GM19452 (cell line): ENCODE measurements at regions not wholly inside any gene's neighbourhood (a gene's known extent, or its start where the extent isn't known, plus 50 kb on each side); places are given as distances from the start of the nearest gene placed in this dataset.
"Not testable (repeated sequence)": the region's sequence is repeated elsewhere in the genome, so short reads cannot be mapped to it uniquely, and the experiment has no call there.

Source experiments
- ATAC-seq: cut with Tn5 transposase; IDR thresholded peaks from one replicate; pipeline ENCODE4 v1.9.1; 2021; ENCODE audit not compliant: unreplicated experiment

DNA sequence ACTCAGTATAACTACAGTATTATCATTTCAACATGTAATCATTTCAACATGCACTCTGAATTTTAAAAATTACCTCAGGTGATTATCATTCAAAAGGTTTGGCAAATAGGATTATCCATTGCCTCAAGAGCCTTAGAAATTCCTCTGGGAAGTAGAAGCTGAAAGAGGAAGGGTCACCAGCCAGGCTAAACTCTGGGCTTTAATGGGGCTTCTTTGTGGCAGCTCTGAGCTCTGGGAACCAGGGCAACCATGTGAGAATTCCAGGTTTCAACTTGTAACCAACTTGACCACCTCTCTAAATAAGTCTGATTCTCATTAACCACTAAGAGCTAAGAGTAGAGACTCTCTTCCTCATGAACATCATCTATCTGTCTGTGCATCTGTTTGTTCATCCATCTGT is 117.2 kb upstream of the MED14 start:
- ATAC-seq: no peak

DNA sequence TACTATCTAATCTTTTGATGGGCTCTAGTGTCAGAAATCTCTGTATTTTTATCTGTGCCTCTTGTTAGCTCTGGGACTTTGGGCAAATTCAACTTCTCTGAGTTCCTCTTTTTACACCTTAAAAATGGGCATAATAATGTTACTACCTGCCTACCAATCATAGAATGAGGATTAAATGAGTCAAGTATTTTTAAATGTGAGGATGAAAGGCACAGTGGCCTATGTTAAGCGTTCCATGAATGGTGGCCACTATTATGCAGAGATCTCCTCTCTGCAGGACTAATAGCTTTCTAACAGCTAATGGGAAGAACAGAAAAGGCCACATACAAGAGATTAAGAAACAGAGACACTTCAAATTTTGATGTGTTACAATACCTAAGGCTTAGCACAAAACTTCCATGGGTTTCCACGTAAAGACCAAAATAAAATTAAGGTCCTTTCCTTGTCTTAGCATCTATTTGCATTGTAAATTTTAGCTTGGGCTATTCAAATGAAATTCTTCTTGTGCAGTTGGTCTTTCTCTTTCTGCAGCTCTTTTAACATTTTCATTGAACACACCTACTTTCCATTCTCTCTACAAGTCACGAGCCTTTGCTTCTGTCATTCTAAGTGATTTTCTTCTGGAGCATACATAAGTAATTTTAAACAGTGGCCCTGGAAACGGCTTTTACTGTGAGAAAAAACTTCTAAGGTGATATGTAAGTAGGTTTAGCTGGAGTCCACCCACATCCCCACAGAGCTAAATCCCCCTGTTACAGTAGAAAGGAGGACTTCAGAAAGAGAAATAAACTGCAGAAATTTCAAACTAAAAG is 117.9 kb upstream of the MED14 start:
- no peak for ATAC-seq

DNA sequence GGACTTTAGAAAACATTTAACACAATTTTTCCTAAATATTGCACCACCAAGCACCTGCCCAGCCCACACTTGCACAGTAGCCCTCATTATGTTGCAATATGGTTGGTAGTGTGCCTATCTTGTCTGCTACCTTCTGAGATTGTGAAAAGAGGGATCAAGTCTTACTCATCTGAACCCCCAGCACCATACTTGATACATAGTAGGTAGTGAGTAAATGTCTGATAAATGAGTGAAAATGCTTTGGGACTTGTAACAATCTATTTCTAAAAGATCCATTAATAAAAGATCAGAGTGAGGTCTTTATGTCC is 118.4 kb upstream of the MED14 start:
- ATAC-seq: no peak

GRCh38 chrX:40854242-40854641 is 118.9 kb upstream of the MED14 start:
- ATAC-seq: no peak

DNA sequence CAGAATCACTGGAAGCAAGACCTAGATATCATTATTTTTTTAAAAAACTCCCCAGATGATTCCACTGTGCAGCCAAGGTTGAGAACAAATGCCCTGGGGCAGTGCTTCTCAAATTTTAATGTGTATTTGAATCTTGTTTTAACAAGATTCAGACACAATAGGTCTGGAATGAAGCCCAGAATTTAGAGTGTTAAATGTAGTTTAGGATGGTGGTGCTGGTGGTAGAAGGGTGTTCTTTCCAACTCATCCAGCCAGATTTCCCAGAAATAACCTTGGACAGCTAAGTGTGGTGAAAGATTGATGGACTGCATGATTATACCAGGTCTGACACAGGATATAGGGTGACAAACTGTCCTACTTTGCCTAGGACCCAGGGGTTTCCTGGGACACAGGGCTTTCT is 120.1 kb upstream of the MED14 start:
- no peak for ATAC-seq

- ATAC-seq: no peak
Measured at GRCh38 chrX:40855932-40856515, 120.7 kb upstream of the MED14 start.

GRCh38 chrX:40861952-40862554 is 126.7 kb upstream of the MED14 start:
- ATAC-seq: not testable (repeated sequence)

GRCh38 chrX:40863260-40863659 is 127.9 kb upstream of the MED14 start:
- ATAC-seq: not testable (repeated sequence)

DNA sequence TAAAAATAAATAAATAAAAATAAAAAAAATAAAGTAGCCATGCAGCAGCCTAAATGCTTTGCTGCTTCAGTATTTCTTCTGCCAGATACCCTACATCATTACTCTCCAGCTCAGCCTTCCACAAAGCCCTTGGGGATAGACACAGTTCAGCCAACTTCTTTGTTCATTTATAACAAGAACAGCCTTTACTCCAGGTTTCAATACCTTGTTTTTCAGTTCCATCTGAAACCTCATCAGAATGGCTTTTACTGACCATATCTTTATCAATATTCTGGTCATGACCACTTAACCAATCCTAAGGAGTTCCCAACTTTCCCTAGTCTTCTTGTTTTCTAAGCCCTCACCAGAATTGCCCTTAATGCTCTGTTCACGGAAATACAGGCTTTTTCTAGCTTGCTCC is 128.3 kb upstream of the MED14 start:
- ATAC-seq: no peak

DNA sequence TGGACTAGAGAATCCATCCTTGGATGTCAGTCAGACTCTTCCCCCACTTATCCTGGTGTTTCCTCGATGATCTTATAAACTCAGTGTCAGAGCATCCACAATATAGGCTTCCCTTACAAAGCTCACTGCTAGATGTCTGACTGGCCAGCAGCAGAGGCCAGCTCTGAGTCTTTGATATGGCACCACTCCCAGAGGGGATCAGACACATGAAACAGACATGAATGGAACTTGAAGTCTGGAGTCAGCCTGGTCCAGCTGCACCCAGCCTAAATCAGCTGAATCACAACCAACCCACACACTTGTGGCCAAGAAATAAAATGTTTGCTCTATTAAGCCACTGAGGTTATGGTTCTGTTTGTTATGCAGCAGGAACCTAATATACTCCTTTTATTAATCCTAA is 129.6 kb upstream of the MED14 start:
- no peak for ATAC-seq

DNA sequence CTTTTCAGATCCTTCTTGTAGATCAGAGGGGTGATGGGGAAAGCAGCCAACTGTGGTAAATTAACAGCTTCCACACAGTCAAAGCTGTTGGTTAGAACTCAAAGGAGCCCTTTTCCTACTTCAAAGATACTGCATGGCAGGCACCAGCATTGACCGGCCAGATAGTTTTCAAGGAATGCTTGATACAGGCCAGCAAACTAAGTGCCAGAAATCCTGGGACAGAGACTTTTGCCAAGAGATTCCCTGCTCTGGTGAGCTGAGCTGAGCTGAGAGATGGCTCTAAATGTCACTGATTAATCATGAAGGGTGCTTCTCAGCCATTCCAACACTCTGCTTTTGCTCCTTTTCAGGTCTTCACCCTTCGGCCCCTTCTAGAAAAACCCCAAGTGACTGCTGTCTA is 131.6 kb upstream of the MED14 start:
- ATAC-seq: no peak

DNA sequence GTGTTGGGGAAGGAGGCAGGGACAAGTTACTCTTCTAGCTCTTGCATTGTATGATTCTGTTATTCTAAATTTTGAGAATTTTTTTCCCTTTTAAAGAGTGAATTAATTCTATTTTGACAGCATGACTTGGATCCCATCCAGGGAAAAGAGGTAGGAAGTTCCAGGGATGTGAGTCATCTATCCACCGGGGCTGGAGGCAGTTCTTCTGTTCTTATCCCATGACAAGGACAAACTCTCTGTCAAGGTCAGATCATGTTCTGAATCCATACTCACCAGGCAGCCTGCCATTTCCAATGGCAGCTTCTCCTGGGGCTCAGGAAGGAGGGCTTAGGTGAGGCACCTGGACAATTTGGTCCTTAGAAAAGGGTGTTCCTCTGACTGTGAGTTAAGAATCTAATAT is 132.0 kb upstream of the MED14 start:
- ATAC-seq: no peak

DNA sequence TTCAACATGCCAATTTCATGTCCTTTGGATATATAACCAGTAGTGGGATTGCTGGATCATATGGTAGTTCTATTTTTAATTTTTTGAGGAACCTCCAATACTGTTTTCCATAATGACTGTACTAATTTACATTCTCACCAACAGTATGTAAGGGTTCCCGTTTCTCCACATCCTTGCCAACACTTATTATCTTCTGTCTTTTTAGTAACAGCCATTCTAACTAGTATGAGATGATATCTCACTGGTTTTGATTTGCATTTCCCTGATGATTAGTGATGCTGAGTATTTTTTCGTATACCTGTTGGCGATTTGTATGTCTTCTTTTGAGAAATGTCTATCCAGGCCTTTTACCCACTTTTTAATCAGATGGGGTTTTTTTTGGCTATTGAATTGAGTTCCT is 133.5 kb upstream of the MED14 start:
- no peak for ATAC-seq

- not testable (repeated sequence) for ATAC-seq
Measured at GRCh38 chrX:40870982-40871381, 135.6 kb upstream of the MED14 start.

- ATAC-seq: peak; percentile 71
Measured at GRCh38 chrX:40871385-40872082, 136.2 kb upstream of the MED14 start.

- no peak for ATAC-seq
Measured at GRCh38 chrX:40872351-40872750, 137.0 kb upstream of the MED14 start.

GRCh38 chrX:40875476-40875875 is 140.1 kb upstream of the MED14 start:
- ATAC-seq: no peak

DNA sequence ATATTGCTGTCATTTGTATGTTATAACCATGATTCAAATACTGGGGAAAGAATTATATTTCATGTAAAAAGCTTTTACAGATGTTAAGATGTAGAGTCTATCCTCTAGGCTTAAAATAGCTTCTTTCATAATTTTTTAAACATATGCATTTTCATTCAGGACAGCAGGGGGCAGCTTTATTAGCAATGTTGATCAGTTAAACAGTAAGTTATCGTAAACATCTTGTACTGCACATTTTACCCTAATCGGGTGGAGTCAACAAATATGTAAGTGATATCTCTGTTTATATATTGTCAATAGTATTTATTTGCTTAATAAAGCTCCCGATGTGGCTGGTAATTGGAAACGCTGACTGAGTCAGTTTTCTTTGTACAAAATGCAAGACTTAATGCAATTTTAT is 142.5 kb upstream of the MED14 start:
- ATAC-seq: no peak

DNA sequence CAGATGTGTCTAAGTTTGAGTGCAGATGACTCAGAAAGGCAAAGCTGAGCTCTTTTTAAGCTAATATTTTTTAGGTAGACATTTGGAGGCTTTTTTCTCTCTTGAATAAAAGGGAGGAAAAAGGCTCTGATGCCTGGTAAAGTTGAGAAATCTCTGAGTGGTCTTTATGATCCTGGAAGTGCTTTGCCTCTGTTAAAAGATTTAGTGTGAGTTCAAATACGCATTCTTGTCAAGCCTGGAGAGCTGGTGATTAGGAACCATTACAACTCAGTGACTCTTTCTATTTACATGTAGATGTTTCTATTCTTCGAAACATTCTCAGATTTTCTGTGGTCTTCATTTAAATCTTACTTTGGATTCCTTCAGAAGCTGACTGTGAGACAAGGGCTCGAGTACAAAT is 143.4 kb upstream of the MED14 start:
- ATAC-seq: no peak

DNA sequence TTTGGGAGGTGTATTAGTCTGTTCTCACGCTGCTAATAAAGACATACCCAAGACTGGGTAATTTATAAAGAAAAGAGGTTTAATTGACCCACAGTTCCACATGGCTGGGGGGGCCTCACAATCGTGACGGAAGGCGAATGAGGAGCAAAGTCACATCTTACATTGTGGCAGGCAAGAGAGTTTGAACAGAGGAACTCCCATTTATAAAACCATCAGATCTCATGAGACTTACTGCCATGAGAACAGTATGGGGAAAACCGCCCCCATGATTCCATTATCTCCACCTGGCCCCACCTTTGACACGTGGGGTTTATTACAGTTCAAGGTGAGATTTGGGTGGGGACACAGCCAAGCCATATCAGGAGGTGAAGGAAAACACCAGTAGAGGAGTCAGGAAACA is 143.8 kb upstream of the MED14 start:
- not testable (repeated sequence) for ATAC-seq

DNA sequence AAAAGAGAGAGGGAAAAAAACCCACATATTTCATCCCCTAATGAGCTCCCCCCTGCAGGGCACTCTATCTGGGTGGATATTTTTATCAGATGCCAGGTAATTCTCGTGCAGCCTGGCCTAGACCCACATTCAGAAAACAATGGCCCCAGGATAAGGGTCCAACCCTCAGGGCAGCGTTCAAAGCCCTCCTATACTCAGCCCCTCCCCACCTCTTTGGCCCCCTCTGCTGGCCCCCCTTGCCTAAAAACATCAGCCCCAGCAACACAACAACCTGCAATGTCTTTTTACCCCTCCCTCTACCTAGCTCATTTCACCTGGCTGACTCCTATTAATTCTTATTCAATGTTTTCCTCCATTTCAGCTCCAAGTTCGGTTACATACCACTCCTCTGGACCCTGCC is 145.4 kb upstream of the MED14 start:
- no peak for ATAC-seq

GRCh38 chrX:40883021-40883619 is 147.8 kb upstream of the MED14 start:
- ATAC-seq: no peak
